Islet precursor cell (in vitro differentiated cells): ENCODE measurements at regions not wholly inside any gene's neighbourhood (a gene's known extent, or its start where the extent isn't known, plus 50 kb on each side); places are given as distances from the start of the nearest gene placed in this dataset.
A peak's percentile ranks its signal among the peaks of the same experiment; 100 is the strongest.
"Not testable (repeated sequence)": the region's sequence is repeated elsewhere in the genome, so short reads cannot be mapped to it uniquely, and the experiment has no call there.

Source experiments
- DNase-seq: peaks from one replicate; pipeline ENCODE4 v3.0.0-alpha.2; 2018

DNA sequence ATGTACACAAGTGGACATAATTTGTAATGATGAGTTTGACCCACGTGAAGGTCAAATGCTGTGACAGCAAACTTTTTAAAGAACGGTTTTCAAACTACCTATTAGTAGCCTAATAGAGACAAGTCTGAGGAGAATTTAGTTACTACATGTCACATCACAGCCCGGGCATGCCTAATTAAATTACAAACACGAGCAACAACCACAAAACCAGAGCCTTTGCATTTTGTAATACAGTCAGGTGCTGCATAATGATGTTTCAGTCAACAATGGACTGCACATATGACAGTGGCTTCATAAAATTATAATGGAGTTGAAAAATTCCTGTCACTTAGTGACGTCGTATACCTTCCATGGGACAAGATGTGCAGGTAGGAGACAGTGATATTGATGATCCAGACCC, 274.5 kb downstream of the DACT1 start:
- DNase-seq, result no peak

- DNase-seq, result no peak
Measured at GRCh38 chr14:58912799-58913432, 275.2 kb downstream of the DACT1 start.

GRCh38 chr14:58914279-58914855, 274.1 kb upstream of the DAAM1 start:
- no peak for DNase-seq

DNA sequence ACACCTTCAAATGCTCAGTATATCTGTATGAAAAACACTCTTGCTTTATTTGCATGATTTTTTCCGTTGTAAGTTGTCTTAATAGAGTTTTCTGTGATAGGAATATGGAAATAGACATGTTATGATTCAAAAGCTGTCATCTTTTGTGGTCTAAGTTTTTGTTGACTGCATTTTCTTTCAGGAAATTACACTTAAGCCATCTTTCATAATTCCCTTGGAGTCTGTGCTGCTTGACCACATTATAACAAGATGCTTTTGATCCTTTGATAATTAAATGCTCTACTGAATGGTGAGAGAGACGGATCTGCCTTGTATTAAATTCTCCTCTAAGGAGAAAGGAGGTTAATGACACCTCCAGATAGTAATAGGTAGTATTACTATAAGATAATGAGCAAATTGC, 272.8 kb upstream of the DAAM1 start:
- no peak for DNase-seq

GRCh38 chr14:58918066-58918738, 270.3 kb upstream of the DAAM1 start:
- peak; percentile 80 for DNase-seq

DNA sequence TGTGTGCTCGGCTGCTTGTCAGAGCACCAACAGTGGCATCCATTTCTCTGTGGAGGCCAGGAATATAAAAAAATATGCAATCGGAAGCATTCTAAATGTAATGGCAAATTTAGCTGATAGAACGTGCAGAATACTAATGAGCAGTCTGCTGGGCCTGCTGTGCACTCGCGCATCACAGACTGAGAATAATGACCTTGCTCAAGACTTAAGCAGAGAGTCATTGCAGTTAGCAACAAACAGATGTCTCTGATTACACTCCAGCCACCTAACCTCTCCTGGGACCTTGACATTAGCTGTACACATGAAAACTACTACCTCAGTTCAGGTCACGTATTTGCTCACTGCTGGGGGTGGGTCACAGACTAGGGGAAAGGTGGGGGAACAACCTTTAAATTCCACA, 269.2 kb upstream of the DAAM1 start:
- DNase-seq, result no peak

GRCh38 chr14:58920230-58920629, 268.2 kb upstream of the DAAM1 start:
- no peak for DNase-seq

GRCh38 chr14:58922201-58922940, 266.1 kb upstream of the DAAM1 start:
- not testable (repeated sequence) for DNase-seq

- peak; percentile 73 for DNase-seq
Measured at GRCh38 chr14:58923751-58924405, 264.6 kb upstream of the DAAM1 start.

- DNase-seq, result no peak
Measured at GRCh38 chr14:58941629-58942028, 246.8 kb upstream of the DAAM1 start.

GRCh38 chr14:58942516-58942915, 246.0 kb upstream of the DAAM1 start:
- peak; percentile 86 for DNase-seq

- DNase-seq, result no peak
Measured at GRCh38 chr14:58944343-58944967, 244.0 kb upstream of the DAAM1 start.

GRCh38 chr14:58944968-58945356, 243.5 kb upstream of the DAAM1 start:
- no peak for DNase-seq

DNA sequence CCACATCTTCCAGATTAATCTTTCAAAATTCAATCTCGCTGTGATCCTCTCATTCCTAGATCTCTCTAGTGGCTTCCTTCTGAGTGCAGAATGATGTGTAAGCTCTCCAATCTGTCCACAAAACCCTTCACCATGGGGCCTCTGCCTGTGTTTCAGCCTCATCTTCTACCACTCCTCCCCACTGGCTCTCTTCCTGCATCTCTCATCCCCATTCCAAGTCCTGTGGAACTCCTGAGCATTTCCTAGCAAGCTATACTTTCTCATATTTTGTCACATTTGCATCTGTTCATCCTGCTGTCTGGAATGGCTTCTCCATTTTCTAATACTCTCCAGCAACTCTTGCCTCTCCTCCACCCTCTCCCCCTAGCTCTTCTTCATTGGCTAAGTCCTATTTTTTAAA, 242.0 kb upstream of the DAAM1 start:
- no peak for DNase-seq

- DNase-seq, result no peak
Measured at GRCh38 chr14:58947156-58947555, 241.3 kb upstream of the DAAM1 start.

- DNase-seq, result no peak
Measured at GRCh38 chr14:58947814-58948445, 240.5 kb upstream of the DAAM1 start.

- no peak for DNase-seq
Measured at GRCh38 chr14:58950555-58950954, 237.9 kb upstream of the DAAM1 start.

- no peak for DNase-seq
Measured at GRCh38 chr14:58951143-58951542, 237.3 kb upstream of the DAAM1 start.

DNA sequence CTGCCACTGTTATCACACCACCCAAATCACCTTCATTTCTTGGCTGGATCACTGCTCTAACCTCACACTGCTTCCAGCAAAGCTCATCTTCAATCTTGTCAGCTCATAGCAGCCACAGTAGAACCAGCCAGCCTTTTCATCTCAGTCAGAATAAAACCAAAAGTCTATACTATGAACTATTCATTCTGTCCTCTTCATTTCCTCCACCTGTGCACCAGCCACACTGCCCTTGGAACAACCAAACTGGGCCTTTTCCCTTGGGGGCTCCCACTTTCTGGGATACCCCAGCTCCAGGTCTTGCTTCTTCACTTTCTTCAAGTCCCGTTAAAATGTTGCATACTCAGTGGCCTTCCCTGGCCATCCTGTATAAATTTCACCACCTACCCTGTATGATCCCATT, 234.4 kb upstream of the DAAM1 start:
- DNase-seq, result no peak

- no peak for DNase-seq
Measured at GRCh38 chr14:58954901-58955861, 233.3 kb upstream of the DAAM1 start.
